H9 (cell line): ENCODE measurements at regions not wholly inside any gene's neighbourhood (a gene's known extent, or its start where the extent isn't known, plus 50 kb on each side); places are given as distances from the start of the nearest gene placed in this dataset.
A peak's percentile ranks its signal among the peaks of the same experiment; 100 is the strongest.
"Not testable (repeated sequence)": the region's sequence is repeated elsewhere in the genome, so short reads cannot be mapped to it uniquely, and the experiment has no call there.

ENCODE experiments used
- DNase-seq: peaks from one replicate; pipeline ENCODE4 v3.0.0-alpha.2; 2017
- H2AFZ ChIP-seq: one replicate; pipeline ENCODE4 v1.6.1; 2013; ENCODE audit warnings: mild to moderate bottlenecking, low read length, control low read depth, moderate library complexity
- H2AK5ac ChIP-seq: 2 replicates; pipeline ENCODE4 v1.6.1; 2013; ENCODE audit warnings: low read length, control low read depth, mixed read lengths; ENCODE audit not compliant: insufficient read length
- H2BK120ac ChIP-seq: one replicate; pipeline ENCODE4 v1.6.1; 2013; ENCODE audit warnings: low read depth, mild to moderate bottlenecking, low read length, control low read depth, inconsistent platforms; ENCODE audit not compliant: poor library complexity, severe bottlenecking
- H2BK12ac ChIP-seq: 2 replicates; pipeline ENCODE4 v1.6.1; 2013; ENCODE audit warnings: low read length, control low read depth, mixed read lengths, low read depth; ENCODE audit not compliant: insufficient read length
- H2BK15ac ChIP-seq: 2 replicates; pipeline ENCODE4 v1.6.1; 2013; ENCODE audit warnings: low read depth, low read length, control low read depth
- H2BK20ac ChIP-seq: one replicate; pipeline ENCODE4 v1.6.1; 2013; ENCODE audit warnings: low read depth, mild to moderate bottlenecking, low read length, control low read depth, inconsistent platforms; ENCODE audit not compliant: poor library complexity, severe bottlenecking
- H2BK5ac ChIP-seq: 2 replicates; pipeline ENCODE4 v1.6.1; 2013; ENCODE audit warnings: low read length, control low read depth, mixed read lengths; ENCODE audit not compliant: insufficient read length
- H3K14ac ChIP-seq: 2 replicates; pipeline ENCODE4 v1.6.1; 2013; ENCODE audit warnings: low read length, control low read depth; ENCODE audit not compliant: insufficient read depth
- H3K18ac ChIP-seq: 2 replicates; pipeline ENCODE4 v1.6.1; 2013; ENCODE audit warnings: low read depth, mild to moderate bottlenecking, mixed read lengths, low read length, control low read depth; ENCODE audit not compliant: insufficient read length
- H3K23ac ChIP-seq: 2 replicates; pipeline ENCODE4 v1.6.1; 2013; ENCODE audit warnings: low read length, control low read depth, mixed read lengths, low read depth; ENCODE audit not compliant: insufficient read length
- H3K23me2 ChIP-seq: 2 replicates; pipeline ENCODE4 v1.6.1; 2013; ENCODE audit warnings: low read depth, mild to moderate bottlenecking, mixed read lengths, low read length, control low read depth; ENCODE audit not compliant: insufficient read length, poor library complexity, severe bottlenecking
- H3K27ac ChIP-seq: 2 replicates; pipeline ENCODE4 v1.5.1; 2013; ENCODE audit warnings: low read length, control low read depth, mixed read lengths, low read depth; ENCODE audit not compliant: insufficient read length
- H3K27me3 ChIP-seq: 2 replicates; pipeline ENCODE4 v1.6.1; 2013; ENCODE audit warnings: low read length, control low read depth, inconsistent platforms; ENCODE audit not compliant: insufficient read depth
- H3K4ac ChIP-seq: 2 replicates; pipeline ENCODE4 v1.6.1; 2013; ENCODE audit warnings: low read depth, mild to moderate bottlenecking, control low read depth, inconsistent platforms, low read length, moderate library complexity
- H3K4me1 ChIP-seq: 2 replicates; pipeline ENCODE4 v1.6.1; 2013; ENCODE audit warnings: low read length, control low read depth, inconsistent platforms; ENCODE audit not compliant: insufficient read depth
- H3K4me2 ChIP-seq: 2 replicates; pipeline ENCODE4 v1.6.1; 2013; ENCODE audit warnings: low read length, control low read depth, mixed read lengths; ENCODE audit not compliant: insufficient read length, insufficient read depth
- H3K56ac ChIP-seq: 2 replicates; pipeline ENCODE4 v1.6.1; 2013; ENCODE audit warnings: low read depth, mild to moderate bottlenecking, mixed read lengths, low read length, control low read depth; ENCODE audit not compliant: insufficient read length
- H3K79me1 ChIP-seq: 2 replicates; pipeline ENCODE4 v1.6.1; 2013; ENCODE audit warnings: low read depth, mild to moderate bottlenecking, moderate library complexity, low read length, control low read depth, inconsistent platforms; ENCODE audit not compliant: insufficient read depth, poor library complexity, severe bottlenecking
- H3K79me2 ChIP-seq: 2 replicates; pipeline ENCODE4 v1.6.1; 2013; ENCODE audit warnings: low read length, control low read depth, inconsistent platforms; ENCODE audit not compliant: insufficient read depth
- H3K9ac ChIP-seq: 2 replicates; pipeline ENCODE4 v1.6.1; 2013; ENCODE audit warnings: low read length, control low read depth, mixed read lengths; ENCODE audit not compliant: insufficient read length; ENCODE audit errors: extremely low read depth
- H3K9me3 ChIP-seq: one replicate; pipeline ENCODE4 v1.6.1; 2013; ENCODE audit warnings: low read depth, low read length, inconsistent platforms; ENCODE audit not compliant: control insufficient read depth
- H3T11ph ChIP-seq: one replicate; pipeline ENCODE4 v1.6.1; 2013; ENCODE audit warnings: mild to moderate bottlenecking, low read length, control low read depth, inconsistent platforms
- H4K20me1 ChIP-seq: one replicate; pipeline ENCODE4 v1.6.1; 2013; ENCODE audit not compliant: control insufficient read depth, insufficient read length, insufficient read depth
- H4K5ac ChIP-seq: 2 replicates; pipeline ENCODE4 v1.6.1; 2013; ENCODE audit warnings: low read depth, mild to moderate bottlenecking, mixed read lengths, low read length, control low read depth; ENCODE audit not compliant: insufficient read length
- H4K8ac ChIP-seq: replicated peaks from 2 replicates; pipeline ENCODE4 v1.6.1; 2013; ENCODE audit warnings: low read length, control low read depth, mixed read lengths, low read depth; ENCODE audit not compliant: insufficient read length
- H4K91ac ChIP-seq: 2 replicates; pipeline ENCODE4 v1.6.1; 2013; ENCODE audit warnings: low read depth, mild to moderate bottlenecking, moderate library complexity, mixed read lengths, low read length, control low read depth; ENCODE audit not compliant: insufficient read length
- H3K27ac Mint-ChIP-seq, 3 experiments: 2 replicates in 2 of 3; 3 replicates in 1 of 3; pipeline ENCODE4 v1.8.0; 2020 to 2021; ENCODE audit warnings: mixed read lengths in 3 of 3, mild to moderate bottlenecking in 1 of 3, moderate library complexity in 1 of 3
- H3K27me3 Mint-ChIP-seq: 2 replicates; pipeline ENCODE4 v1.8.0; 2021; ENCODE audit warnings: low read depth, mild to moderate bottlenecking, moderate library complexity, mixed read lengths
- H3K36me3 Mint-ChIP-seq, 3 experiments: 2 replicates in 2 of 3; 3 replicates in 1 of 3; pipeline ENCODE4 v1.8.0; 2020 to 2021; ENCODE audit warnings: low read depth in 3 of 3, mixed read lengths in 3 of 3; ENCODE audit not compliant: insufficient read depth in 1 of 3
- H3K4me1 Mint-ChIP-seq, 2 experiments: 2 replicates each; pipeline ENCODE4 v1.8.0; 2020; ENCODE audit warnings: mixed read lengths in 2 of 2
- H3K4me3 Mint-ChIP-seq, 2 experiments: 2 replicates in 1 of 2; 3 replicates in 1 of 2; pipeline ENCODE4 v1.8.0; 2020 to 2021; ENCODE audit warnings: mild to moderate bottlenecking in 2 of 2, mixed read lengths in 2 of 2, moderate library complexity in 1 of 2
- H3K9me3 Mint-ChIP-seq, 2 experiments: 2 replicates in 1 of 2; 3 replicates in 1 of 2; pipeline ENCODE4 v1.8.0; 2020; ENCODE audit warnings: mild to moderate bottlenecking in 2 of 2, mixed read lengths in 2 of 2, moderate library complexity in 1 of 2
- WGBS: extraction: QIAGEN DNeasy Blood & Tissue Kit; methylation state at CpG from one replicate; pipeline ENCODE4 v1.1.7; 2013; ENCODE audit warnings: missing lambda C conversion rate, low lambda C conversion rate, mixed read lengths; ENCODE audit not compliant: insufficient read length; ENCODE audit errors: extremely low coverage; 5-methylcytosine and 5-hydroxymethylcytosine counted together
- TF ChIP-seq, protein P1 (sequence below): fragments of 200-600 bp; sonication (generic); conservative IDR thresholded peaks from 3 replicates; pipeline ENCODE4 v1.8.0; 2021; ENCODE audit warnings: antibody characterized with exemption, mild to moderate bottlenecking

GRCh38 chr6:170712702-170713101, 128.3 kb upstream of the PDCD2 start:
- peak; percentile 20 for DNase-seq
- not testable (repeated sequence) for H3K23me2 ChIP-seq

DNA sequence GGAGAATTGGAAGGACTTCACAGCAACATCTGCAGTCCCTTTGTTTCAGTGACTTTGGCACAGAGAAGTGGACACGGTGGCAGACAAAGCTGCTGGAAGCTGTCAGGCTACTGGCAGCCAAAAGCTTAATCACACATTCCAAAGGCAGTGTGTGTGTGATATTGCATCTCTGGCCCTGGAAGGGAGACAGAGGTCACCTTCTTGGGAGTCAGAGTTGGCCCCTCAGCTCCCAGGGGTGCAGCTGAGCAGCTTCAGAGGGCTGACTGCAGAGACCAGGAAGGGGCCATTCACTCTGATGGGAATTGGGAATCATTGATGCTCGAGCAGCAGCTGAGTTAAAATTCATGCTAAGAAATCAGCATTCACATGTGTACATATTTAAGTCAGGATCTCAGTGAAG, 115.7 kb upstream of the PDCD2 start:
- H3K79me2 ChIP-seq, H3K23ac ChIP-seq, H3K36me3 Mint-ChIP-seq, H3K27ac Mint-ChIP-seq, H2BK20ac ChIP-seq, H4K8ac ChIP-seq, H3K27me3 Mint-ChIP-seq, H2BK120ac ChIP-seq, H3K4me1 Mint-ChIP-seq, H2AFZ ChIP-seq, H3K18ac ChIP-seq, H3K9ac ChIP-seq, H4K91ac ChIP-seq, H2AK5ac ChIP-seq, H2BK15ac ChIP-seq, H3K79me1 ChIP-seq, H2BK5ac ChIP-seq, DNase-seq, H3K9me3 ChIP-seq, H4K20me1 ChIP-seq, H3K27me3 ChIP-seq, H2BK12ac ChIP-seq, H3K4ac ChIP-seq, H3K56ac ChIP-seq, H3T11ph ChIP-seq, H3K4me1 ChIP-seq, H3K4me3 Mint-ChIP-seq, H3K23me2 ChIP-seq, H3K14ac ChIP-seq, H4K5ac ChIP-seq, H3K27ac ChIP-seq, H3K9me3 Mint-ChIP-seq, H3K4me2 ChIP-seq: not testable (repeated sequence)
- no CpG with 5 or more reads among the region's 2 CpGs for WGBS

More at GRCh38 chr6:170712702-170713101, 128.3 kb upstream of the PDCD2 start:
- H2AK5ac ChIP-seq, H4K91ac ChIP-seq, H3K4me1 ChIP-seq, H3K9me3 ChIP-seq, H3K27me3 Mint-ChIP-seq, H3K18ac ChIP-seq, H2AFZ ChIP-seq, H4K20me1 ChIP-seq, H3K27ac Mint-ChIP-seq, H4K5ac ChIP-seq, H3K79me1 ChIP-seq, H3K4me2 ChIP-seq, H2BK5ac ChIP-seq, H2BK12ac ChIP-seq, H4K8ac ChIP-seq, H3K14ac ChIP-seq, H3K4me3 Mint-ChIP-seq, H3K79me2 ChIP-seq, H2BK20ac ChIP-seq, H3K56ac ChIP-seq, H3K27ac ChIP-seq, H3T11ph ChIP-seq, H3K36me3 Mint-ChIP-seq, H3K4me1 Mint-ChIP-seq, H3K27me3 ChIP-seq, H2BK120ac ChIP-seq, H3K9ac ChIP-seq, H2BK15ac ChIP-seq, H3K23ac ChIP-seq, H3K4ac ChIP-seq: not testable (repeated sequence)
- TF ChIP-seq, protein P1, sequence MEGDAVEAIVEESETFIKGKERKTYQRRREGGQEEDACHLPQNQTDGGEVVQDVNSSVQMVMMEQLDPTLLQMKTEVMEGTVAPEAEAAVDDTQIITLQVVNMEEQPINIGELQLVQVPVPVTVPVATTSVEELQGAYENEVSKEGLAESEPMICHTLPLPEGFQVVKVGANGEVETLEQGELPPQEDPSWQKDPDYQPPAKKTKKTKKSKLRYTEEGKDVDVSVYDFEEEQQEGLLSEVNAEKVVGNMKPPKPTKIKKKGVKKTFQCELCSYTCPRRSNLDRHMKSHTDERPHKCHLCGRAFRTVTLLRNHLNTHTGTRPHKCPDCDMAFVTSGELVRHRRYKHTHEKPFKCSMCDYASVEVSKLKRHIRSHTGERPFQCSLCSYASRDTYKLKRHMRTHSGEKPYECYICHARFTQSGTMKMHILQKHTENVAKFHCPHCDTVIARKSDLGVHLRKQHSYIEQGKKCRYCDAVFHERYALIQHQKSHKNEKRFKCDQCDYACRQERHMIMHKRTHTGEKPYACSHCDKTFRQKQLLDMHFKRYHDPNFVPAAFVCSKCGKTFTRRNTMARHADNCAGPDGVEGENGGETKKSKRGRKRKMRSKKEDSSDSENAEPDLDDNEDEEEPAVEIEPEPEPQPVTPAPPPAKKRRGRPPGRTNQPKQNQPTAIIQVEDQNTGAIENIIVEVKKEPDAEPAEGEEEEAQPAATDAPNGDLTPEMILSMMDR, result peak; percentile 28; the same call in 1 of the 3 replicates
- WGBS, result no CpG with 5 or more reads among the region's 28 CpGs
- peaks cover 8 to 10% of the 10 kb centered on the region in 2 experiments for H3K9me3 Mint-ChIP-seq
